Erythroblast (primary cell): ENCODE measurements at regions not wholly inside any gene's neighbourhood (a gene's known extent, or its start where the extent isn't known, plus 50 kb on each side); places are given as distances from the start of the nearest gene placed in this dataset.

ENCODE experiments used
- GATA1 ChIP-seq: IDR thresholded peaks from 2 replicates; pipeline ENCODE4 v1.6.1; 2011; ENCODE audit warnings: low read depth, mild to moderate bottlenecking, control low read depth, low read length, moderate library complexity
- POLR2A ChIP-seq: IDR thresholded peaks from 2 replicates; pipeline ENCODE4 v1.6.1; 2011; ENCODE audit warnings: mild to moderate bottlenecking, low read length

DNA sequence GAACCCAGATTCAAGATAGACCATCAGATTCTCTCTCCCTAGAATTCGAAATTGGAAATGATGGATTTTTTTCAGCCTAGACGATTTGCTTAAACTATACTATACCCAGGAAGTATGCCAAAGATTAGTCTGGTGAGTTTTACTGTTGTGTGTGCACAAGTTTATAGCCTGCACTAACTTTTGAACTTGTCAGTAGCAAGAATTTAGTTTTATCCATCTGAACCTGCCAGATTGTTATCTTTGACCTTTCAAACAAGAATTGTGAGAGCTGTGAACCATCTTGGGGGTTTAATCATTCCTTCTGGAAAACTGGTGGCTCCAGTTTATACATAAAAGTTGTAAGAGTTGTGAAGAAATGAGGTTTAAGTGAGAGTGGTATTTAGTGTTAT, 243.5 kb upstream of the DAAM1 start:
- no peak for TF ChIP-seq POLR2A
- TF ChIP-seq GATA1, result no peak
